NCI-H446 (cell line): ENCODE measurements at regions not wholly inside any gene's neighbourhood (a gene's known extent, or its start where the extent isn't known, plus 50 kb on each side); places are given as distances from the start of the nearest gene placed in this dataset.
"Not testable (repeated sequence)": the region's sequence is repeated elsewhere in the genome, so short reads cannot be mapped to it uniquely, and the experiment has no call there.

Experiments
- DNase-seq, 2 experiments: peaks; one replicate each; lab custom pipeline; 2025; lab: John Stamatoyannopoulos, UW

- no peak for DNase-seq
These were observed 179.3 kb downstream of the ENC1 start for GRCh38 chr5:74461251-74461650.

- no peak for DNase-seq
These were observed 179.8 kb downstream of the ENC1 start for GRCh38 chr5:74460694-74461093.

GRCh38 chr5:74459984-74460383 lies 180.5 kb downstream of the ENC1 start:
- DNase-seq: no peak

GRCh38 chr5:74457876-74458275 lies 182.7 kb downstream of the ENC1 start:
- no peak for DNase-seq

- DNase-seq: no peak
These were observed 186.1 kb downstream of the ENC1 start for GRCh38 chr5:74454263-74455030.

- DNase-seq: no peak
These were observed 187.7 kb downstream of the ENC1 start for GRCh38 chr5:74452856-74453255.

GRCh38 chr5:74450095-74450494 lies 190.4 kb downstream of the ENC1 start:
- no peak for DNase-seq

- no peak for DNase-seq
These were observed 193.7 kb downstream of the ENC1 start for GRCh38 chr5:74446725-74447241.

GRCh38 chr5:74442466-74442865 lies 198.1 kb downstream of the ENC1 start:
- no peak for DNase-seq

GRCh38 chr5:74441616-74442015 lies 198.9 kb downstream of the ENC1 start:
- peak in 1 of 2 experiments; percentile 44 for DNase-seq

GRCh38 chr5:74440341-74440740 lies 200.2 kb downstream of the ENC1 start:
- no peak for DNase-seq

- not testable (repeated sequence) for DNase-seq
These were observed 202.7 kb downstream of the ENC1 start for GRCh38 chr5:74437870-74438269.

GRCh38 chr5:74433896-74434829 lies 206.4 kb downstream of the ENC1 start:
- DNase-seq: no peak

- no peak for DNase-seq
These were observed 207.2 kb downstream of the ENC1 start for GRCh38 chr5:74433255-74433895.

- DNase-seq: no peak
These were observed 207.8 kb downstream of the ENC1 start for GRCh38 chr5:74432721-74433120.

GRCh38 chr5:74432216-74432615 lies 208.3 kb downstream of the ENC1 start:
- DNase-seq: peak; percentile 71 to 86

- DNase-seq: peak; percentile 55 to 56
These were observed 209.2 kb downstream of the ENC1 start for GRCh38 chr5:74431290-74431669.

- peak; percentile 56 for DNase-seq
These were observed 209.8 kb downstream of the ENC1 start for GRCh38 chr5:74430631-74431289.

- no peak for DNase-seq
These were observed 211.0 kb downstream of the ENC1 start for GRCh38 chr5:74429495-74429894.

GRCh38 chr5:74428876-74429275 lies 211.7 kb downstream of the ENC1 start:
- DNase-seq: no peak

- DNase-seq: no peak
These were observed 212.3 kb downstream of the ENC1 start for GRCh38 chr5:74428275-74428674.

- DNase-seq: peak; percentile 91 to 96
These were observed 214.0 kb downstream of the ENC1 start for GRCh38 chr5:74426506-74426905.
